SK-N-SH treated with all-trans-retinoic acid at 6 μM for 48 hours (cell line): ENCODE measurements at regions not wholly inside any gene's neighbourhood (a gene's known extent, or its start where the extent isn't known, plus 50 kb on each side); places are given as distances from the start of the nearest gene placed in this dataset.

ENCODE experiments used
- ATAC-seq: fragments of 200-7000 bp; cut with Tn5 transposase; 3 replicates; pipeline ENCODE4 v1.9.1; 2020; ENCODE audit warnings: mild to moderate bottlenecking, moderate library complexity
- ARNTL ChIP-seq: fragments of 450-650 bp; formaldehyde crosslinking; IDR thresholded peaks from 2 replicates; pipeline ENCODE4 v1.5.0; 2020; ENCODE audit warnings: low read depth, mild to moderate bottlenecking, moderate library complexity, borderline replicate concordance
- BACH2 ChIP-seq: fragments of 250-450 bp; sonication (Bioruptor Pico); IDR thresholded peaks from 2 replicates; pipeline ENCODE4 v1.9.0; 2021; ENCODE audit warnings: mild to moderate bottlenecking, borderline replicate concordance
- CREB5 ChIP-seq: fragments of 250-450 bp; sonication (Bioruptor Pico); IDR thresholded peaks from 2 replicates; pipeline ENCODE4 v1.5.1; 2020; ENCODE audit warnings: low read depth, mild to moderate bottlenecking, moderate library complexity
- CSDC2 ChIP-seq: fragments of 250-450 bp; sonication (Bioruptor Pico); IDR thresholded peaks from 2 replicates; pipeline ENCODE4 v1.5.0; 2020; ENCODE audit warnings: mild to moderate bottlenecking, moderate library complexity
- CSRNP3 ChIP-seq: fragments of 250-450 bp; sonication (Bioruptor Pico); IDR thresholded peaks from 2 replicates; pipeline ENCODE4 v1.5.1; 2021; ENCODE audit warnings: mild to moderate bottlenecking, moderate library complexity
- ESRRG ChIP-seq: fragments of 250-450 bp; sonication (Bioruptor Pico); IDR thresholded peaks from 2 replicates; pipeline ENCODE4 v1.6.1; 2021; ENCODE audit warnings: mild to moderate bottlenecking
- GLIS3 ChIP-seq: fragments of 250-450 bp; sonication (Bioruptor Pico); IDR thresholded peaks from 2 replicates; pipeline ENCODE4 v1.5.0; 2020; ENCODE audit warnings: mild to moderate bottlenecking, moderate library complexity
- ISL1 ChIP-seq: fragments of 250-450 bp; sonication (Bioruptor Pico); IDR thresholded peaks from 2 replicates; pipeline ENCODE4 v2.1.2; 2022; ENCODE audit warnings: mild to moderate bottlenecking, moderate library complexity
- OSR1 ChIP-seq: fragments of 250-450 bp; sonication (Bioruptor Pico); IDR thresholded peaks from 2 replicates; pipeline ENCODE4 v1.8.0; 2022; ENCODE audit warnings: moderate library complexity, mild to moderate bottlenecking, inconsistent platforms
- POU6F1 ChIP-seq: fragments of 250-450 bp; sonication (Bioruptor Pico); IDR thresholded peaks from 2 replicates; pipeline ENCODE4 v1.8.0; 2021; ENCODE audit warnings: low read depth, mild to moderate bottlenecking, moderate library complexity, borderline replicate concordance
- PPARA ChIP-seq: fragments of 250-450 bp; sonication (Bioruptor Pico); IDR thresholded peaks from 2 replicates; pipeline ENCODE4 v1.5.0; 2020; ENCODE audit warnings: mild to moderate bottlenecking, borderline replicate concordance
- RARB ChIP-seq: fragments of 250-450 bp; sonication (Bioruptor Pico); IDR thresholded peaks from 2 replicates; pipeline ENCODE4 v1.8.0; 2021; ENCODE audit warnings: mild to moderate bottlenecking, moderate library complexity
- SNAI2 ChIP-seq: fragments of 250-450 bp; sonication (Bioruptor Pico); IDR thresholded peaks from 2 replicates; pipeline ENCODE4 v1.5.0; 2020; ENCODE audit warnings: mild to moderate bottlenecking, moderate library complexity
- TCF4 ChIP-seq: fragments of 250-450 bp; sonication (Bioruptor Pico); IDR thresholded peaks from 2 replicates; pipeline ENCODE4 v1.8.0; 2021; ENCODE audit warnings: mild to moderate bottlenecking, moderate library complexity, borderline replicate concordance
- TOX ChIP-seq: fragments of 250-450 bp; sonication (Bioruptor Pico); IDR thresholded peaks from 2 replicates; pipeline ENCODE4 v1.8.0; 2021; ENCODE audit warnings: mild to moderate bottlenecking, moderate library complexity, borderline replicate concordance
- TSHZ2 ChIP-seq: fragments of 250-450 bp; sonication (Bioruptor Pico); IDR thresholded peaks from 2 replicates; pipeline ENCODE4 v1.5.0; 2020; ENCODE audit warnings: mild to moderate bottlenecking, moderate library complexity
- ZC3H10 ChIP-seq: fragments of 250-450 bp; sonication (Bioruptor Pico); IDR thresholded peaks from 2 replicates; pipeline ENCODE4 v1.5.1; 2021; ENCODE audit warnings: mild to moderate bottlenecking, moderate library complexity
- ZFP3 ChIP-seq: fragments of 250-450 bp; sonication (Bioruptor Pico); IDR thresholded peaks from 2 replicates; pipeline ENCODE4 v1.5.0; 2020; ENCODE audit warnings: mild to moderate bottlenecking, moderate library complexity
- ZFP30 ChIP-seq: fragments of 450-650 bp; formaldehyde crosslinking; IDR thresholded peaks from 2 replicates; pipeline ENCODE4 v1.5.0; 2022; ENCODE audit warnings: mild to moderate bottlenecking, moderate library complexity
- ZNF565 ChIP-seq: fragments of 450-650 bp; formaldehyde crosslinking; conservative IDR thresholded peaks from 2 replicates; pipeline ENCODE4 v1.5.0; 2020; ENCODE audit warnings: low read depth, mild to moderate bottlenecking, moderate library complexity
- ZNF70 ChIP-seq: fragments of 450-650 bp; formaldehyde crosslinking; IDR thresholded peaks from 2 replicates; pipeline ENCODE4 v1.5.0; 2020; ENCODE audit warnings: mild to moderate bottlenecking, moderate library complexity
- ZNF8 ChIP-seq: fragments of 450-650 bp; formaldehyde crosslinking; IDR thresholded peaks from 2 replicates; pipeline ENCODE4 v1.5.0; 2020; ENCODE audit warnings: mild to moderate bottlenecking, moderate library complexity
- TF ChIP-seq, protein P1 (sequence below): fragments of 250-450 bp; sonication (Bioruptor Pico); IDR thresholded peaks from 2 replicates; pipeline ENCODE4 v1.8.0; 2020; ENCODE audit warnings: mild to moderate bottlenecking, moderate library complexity, borderline replicate concordance

- ATAC-seq, result no peak
- TF ChIP-seq ZNF565 (no peak), TCF4 (CRISPR knock-in tag) (no peak), CSDC2 (CRISPR knock-in tag) (no peak), ZNF8 (no peak), ISL1 (no peak), RARB (CRISPR knock-in tag) (no peak), BACH2 (CRISPR knock-in tag) (no peak), ZFP30 (no peak), ZC3H10 (no peak), TOX (CRISPR knock-in tag) (no peak), PPARA (CRISPR knock-in tag) (no peak), GLIS3 (CRISPR knock-in tag) (no peak), OSR1 (CRISPR knock-in tag) (no peak), POU6F1 (no peak)
- TF ChIP-seq, protein P1, sequence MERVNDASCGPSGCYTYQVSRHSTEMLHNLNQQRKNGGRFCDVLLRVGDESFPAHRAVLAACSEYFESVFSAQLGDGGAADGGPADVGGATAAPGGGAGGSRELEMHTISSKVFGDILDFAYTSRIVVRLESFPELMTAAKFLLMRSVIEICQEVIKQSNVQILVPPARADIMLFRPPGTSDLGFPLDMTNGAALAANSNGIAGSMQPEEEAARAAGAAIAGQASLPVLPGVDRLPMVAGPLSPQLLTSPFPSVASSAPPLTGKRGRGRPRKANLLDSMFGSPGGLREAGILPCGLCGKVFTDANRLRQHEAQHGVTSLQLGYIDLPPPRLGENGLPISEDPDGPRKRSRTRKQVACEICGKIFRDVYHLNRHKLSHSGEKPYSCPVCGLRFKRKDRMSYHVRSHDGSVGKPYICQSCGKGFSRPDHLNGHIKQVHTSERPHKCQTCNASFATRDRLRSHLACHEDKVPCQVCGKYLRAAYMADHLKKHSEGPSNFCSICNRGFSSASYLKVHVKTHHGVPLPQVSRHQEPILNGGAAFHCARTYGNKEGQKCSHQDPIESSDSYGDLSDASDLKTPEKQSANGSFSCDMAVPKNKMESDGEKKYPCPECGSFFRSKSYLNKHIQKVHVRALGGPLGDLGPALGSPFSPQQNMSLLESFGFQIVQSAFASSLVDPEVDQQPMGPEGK (CRISPR knock-in tag), result no peak
Measured at GRCh38 chr2:14188446-14188845, 444.1 kb upstream of the LRATD1 start.

GRCh38 chr2:14189929-14190328 is 442.6 kb upstream of the LRATD1 start:
- TF ChIP-seq CSDC2 (CRISPR knock-in tag) (no peak), ISL1 (no peak), ZFP3 (CRISPR knock-in tag) (no peak), ESRRG (CRISPR knock-in tag) (no peak), ZC3H10 (no peak), ZNF70 (no peak), RARB (CRISPR knock-in tag) (no peak), TSHZ2 (CRISPR knock-in tag) (no peak), CSRNP3 (CRISPR knock-in tag) (no peak), SNAI2 (CRISPR knock-in tag) (no peak), POU6F1 (no peak), OSR1 (CRISPR knock-in tag) (no peak), ARNTL (CRISPR knock-in tag) (no peak), ZNF8 (no peak), PPARA (CRISPR knock-in tag) (no peak), ZFP30 (no peak), TOX (CRISPR knock-in tag) (no peak), GLIS3 (CRISPR knock-in tag) (no peak), CREB5 (no peak)
- TF ChIP-seq, protein P1 (CRISPR knock-in tag), result no peak
- TF ChIP-seq, all 23 proteins: peak for 0
- ATAC-seq, result no peak
